DOHH2 (cell line): ENCODE measurements at regions not wholly inside any gene's neighbourhood (a gene's known extent, or its start where the extent isn't known, plus 50 kb on each side); places are given as distances from the start of the nearest gene placed in this dataset.

ENCODE experiments used
- CTCF ChIP-seq: fragments of 200-600 bp; sonication (generic); IDR thresholded peaks from one replicate; pipeline ENCODE4 v1.5.1; 2014; ENCODE audit warnings: antibody characterized with exemption, mild to moderate bottlenecking, low read depth, low read length; ENCODE audit not compliant: poor library complexity, severe bottlenecking
- EZH2phosphoT487 ChIP-seq: fragments of 200-600 bp; sonication (generic); IDR thresholded peaks from 2 replicates; pipeline ENCODE4 v1.6.1; 2017; ENCODE audit warnings: borderline replicate concordance, mild to moderate bottlenecking, antibody characterized with exemption, low read length, moderate library complexity, mixed read lengths

GRCh38 chr16:27677263-27677662 is 127.3 kb downstream of the KATNIP start:
- no peak for TF ChIP-seq CTCF
- TF ChIP-seq EZH2phosphoT487: no peak
